HepG2 (cell line): ENCODE measurements at regions not wholly inside any gene's neighbourhood (a gene's known extent, or its start where the extent isn't known, plus 50 kb on each side); places are given as distances from the start of the nearest gene placed in this dataset.

ENCODE experiments used
- AGO2 ChIP-seq: fragments of 200-400 bp; formaldehyde crosslinking; optimal IDR thresholded peaks from 2 replicates; pipeline ENCODE3; 2017; ENCODE audit warnings: mild to moderate bottlenecking, low read depth, low read length, moderate library complexity
- ARNTL ChIP-seq: sonication (generic); formaldehyde crosslinking; IDR thresholded peaks from 2 replicates; pipeline ENCODE4 v1.4.0; 2020; ENCODE audit warnings: mild to moderate bottlenecking, missing genetic modification reagents
- EED ChIP-seq: sonication (generic); formaldehyde crosslinking; IDR thresholded peaks from 2 replicates; pipeline ENCODE4 v1.5.0; 2020; ENCODE audit warnings: mild to moderate bottlenecking, missing genetic modification reagents
- HNF1B ChIP-seq: sonication (generic); formaldehyde crosslinking; IDR thresholded peaks from 2 replicates; pipeline ENCODE4 v1.5.1; 2020; ENCODE audit warnings: mild to moderate bottlenecking, moderate library complexity, missing genetic modification reagents
- MED1 ChIP-seq: sonication (generic); formaldehyde crosslinking; IDR thresholded peaks from 2 replicates; pipeline ENCODE4 v1.4.0; 2020; ENCODE audit warnings: missing genetic modification reagents
- NFATC3 ChIP-seq: sonication (generic); formaldehyde crosslinking; IDR thresholded peaks from 2 replicates; pipeline ENCODE4 v1.5.1; 2020; ENCODE audit warnings: mild to moderate bottlenecking, missing genetic modification reagents
- NFYB ChIP-seq: sonication (generic); formaldehyde crosslinking; IDR thresholded peaks from 2 replicates; pipeline ENCODE4 v1.4.0; 2020; ENCODE audit warnings: missing genetic modification reagents
- NR2F6 ChIP-seq, 2 experiments: IDR thresholded peaks; 2 replicates each; pipeline ENCODE4 v1.6.1; 2016; ENCODE audit warnings: antibody characterized with exemption in 1 of 2, mild to moderate bottlenecking in 1 of 2
- SALL1 ChIP-seq: sonication (generic); formaldehyde crosslinking; IDR thresholded peaks from 2 replicates; pipeline ENCODE4 v1.8.0; 2022; ENCODE audit warnings: mild to moderate bottlenecking, missing genetic modification reagents
- SRSF9 ChIP-seq: fragments of 200-400 bp; formaldehyde crosslinking; IDR thresholded peaks from 2 replicates; pipeline ENCODE4 v1.6.1; 2018; ENCODE audit warnings: borderline replicate concordance, mild to moderate bottlenecking, low read depth, low read length; ENCODE audit not compliant: insufficient read depth, poor library complexity, severe bottlenecking
- TCF7 ChIP-seq: sonication (generic); IDR thresholded peaks from 2 replicates; pipeline ENCODE4 v1.6.1; 2016; ENCODE audit warnings: antibody characterized with exemption, low read depth
- XRCC5 ChIP-seq: fragments of 200-400 bp; formaldehyde crosslinking; optimal IDR thresholded peaks from 2 replicates; pipeline ENCODE3; 2017; ENCODE audit warnings: mild to moderate bottlenecking, low read length
- ZBTB20 ChIP-seq: sonication (generic); formaldehyde crosslinking; IDR thresholded peaks from 2 replicates; pipeline ENCODE4 v1.8.1; 2023; ENCODE audit warnings: missing genetic modification reagents, low read depth, mild to moderate bottlenecking, borderline replicate concordance
- ZEB1 ChIP-seq: IDR thresholded peaks from 2 replicates; pipeline ENCODE4 v1.6.1; 2012; ENCODE audit warnings: mild to moderate bottlenecking, low read depth, inconsistent platforms; ENCODE audit not compliant: insufficient replicate concordance
- ZNF251 ChIP-seq: sonication (generic); formaldehyde crosslinking; IDR thresholded peaks from 2 replicates; pipeline ENCODE4 v1.9.0; 2021; ENCODE audit warnings: mild to moderate bottlenecking, missing genetic modification reagents
- ZNF432 ChIP-seq: sonication (generic); formaldehyde crosslinking; IDR thresholded peaks from 2 replicates; pipeline ENCODE4 v1.5.0; 2020; ENCODE audit warnings: missing genetic modification reagents, mild to moderate bottlenecking, borderline replicate concordance
- ZNF879 ChIP-seq: sonication (generic); formaldehyde crosslinking; IDR thresholded peaks from 2 replicates; pipeline ENCODE4 v1.8.1; 2023; ENCODE audit warnings: missing genetic modification reagents
- TF ChIP-seq, protein P1 (sequence below): sonication (generic); formaldehyde crosslinking; IDR thresholded peaks from 2 replicates; pipeline ENCODE4 v1.5.0; 2020; ENCODE audit warnings: mild to moderate bottlenecking, missing genetic modification reagents, moderate library complexity
- TF ChIP-seq, protein P2 (sequence below): sonication (generic); formaldehyde crosslinking; IDR thresholded peaks from 2 replicates; pipeline ENCODE4 v1.5.0; 2020; ENCODE audit warnings: mild to moderate bottlenecking, missing genetic modification reagents
- TF ChIP-seq, protein P3 (sequence below): sonication (generic); formaldehyde crosslinking; IDR thresholded peaks from 2 replicates; pipeline ENCODE4 v1.5.0; 2020; ENCODE audit warnings: mild to moderate bottlenecking, low read depth, missing genetic modification reagents, borderline replicate concordance

- TF ChIP-seq HNF1B (CRISPR knock-in tag): no peak
- TF ChIP-seq, protein P1, sequence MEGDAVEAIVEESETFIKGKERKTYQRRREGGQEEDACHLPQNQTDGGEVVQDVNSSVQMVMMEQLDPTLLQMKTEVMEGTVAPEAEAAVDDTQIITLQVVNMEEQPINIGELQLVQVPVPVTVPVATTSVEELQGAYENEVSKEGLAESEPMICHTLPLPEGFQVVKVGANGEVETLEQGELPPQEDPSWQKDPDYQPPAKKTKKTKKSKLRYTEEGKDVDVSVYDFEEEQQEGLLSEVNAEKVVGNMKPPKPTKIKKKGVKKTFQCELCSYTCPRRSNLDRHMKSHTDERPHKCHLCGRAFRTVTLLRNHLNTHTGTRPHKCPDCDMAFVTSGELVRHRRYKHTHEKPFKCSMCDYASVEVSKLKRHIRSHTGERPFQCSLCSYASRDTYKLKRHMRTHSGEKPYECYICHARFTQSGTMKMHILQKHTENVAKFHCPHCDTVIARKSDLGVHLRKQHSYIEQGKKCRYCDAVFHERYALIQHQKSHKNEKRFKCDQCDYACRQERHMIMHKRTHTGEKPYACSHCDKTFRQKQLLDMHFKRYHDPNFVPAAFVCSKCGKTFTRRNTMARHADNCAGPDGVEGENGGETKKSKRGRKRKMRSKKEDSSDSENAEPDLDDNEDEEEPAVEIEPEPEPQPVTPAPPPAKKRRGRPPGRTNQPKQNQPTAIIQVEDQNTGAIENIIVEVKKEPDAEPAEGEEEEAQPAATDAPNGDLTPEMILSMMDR (CRISPR knock-in tag): no peak
- no peak for TF ChIP-seq NR2F6 (IDR thresholded peaks at IDR 0.05)
- 0 out of 2 replicates have a peak, but pooled peaks have one; percentile 31 for TF ChIP-seq NR2F6 (CRISPR knock-in tag; IDR thresholded peaks at IDR 0.05)
- peak; percentile 42; the same call in 1 of the 2 replicates for TF ChIP-seq MED1 (CRISPR knock-in tag)
- TF ChIP-seq, protein P2, sequence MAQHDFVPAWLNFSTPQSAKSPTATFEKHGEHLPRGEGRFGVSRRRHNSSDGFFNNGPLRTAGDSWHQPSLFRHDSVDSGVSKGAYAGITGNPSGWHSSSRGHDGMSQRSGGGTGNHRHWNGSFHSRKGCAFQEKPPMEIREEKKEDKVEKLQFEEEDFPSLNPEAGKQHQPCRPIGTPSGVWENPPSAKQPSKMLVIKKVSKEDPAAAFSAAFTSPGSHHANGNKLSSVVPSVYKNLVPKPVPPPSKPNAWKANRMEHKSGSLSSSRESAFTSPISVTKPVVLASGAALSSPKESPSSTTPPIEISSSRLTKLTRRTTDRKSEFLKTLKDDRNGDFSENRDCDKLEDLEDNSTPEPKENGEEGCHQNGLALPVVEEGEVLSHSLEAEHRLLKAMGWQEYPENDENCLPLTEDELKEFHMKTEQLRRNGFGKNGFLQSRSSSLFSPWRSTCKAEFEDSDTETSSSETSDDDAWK (CRISPR knock-in tag): no peak
- no peak for TF ChIP-seq NFATC3
- TF ChIP-seq TCF7: peak; percentile 37; the same call in 1 of the 2 replicates
- no peak for TF ChIP-seq ZBTB20 (CRISPR knock-in tag)
- TF ChIP-seq ZEB1: no peak
- no peak for TF ChIP-seq ARNTL
- TF ChIP-seq, protein P3, sequence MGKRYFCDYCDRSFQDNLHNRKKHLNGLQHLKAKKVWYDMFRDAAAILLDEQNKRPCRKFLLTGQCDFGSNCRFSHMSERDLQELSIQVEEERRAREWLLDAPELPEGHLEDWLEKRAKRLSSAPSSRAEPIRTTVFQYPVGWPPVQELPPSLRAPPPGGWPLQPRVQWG (CRISPR knock-in tag): no peak
- no peak for TF ChIP-seq ZNF251 (CRISPR knock-in tag)
- TF ChIP-seq SRSF9: no peak
- no peak for TF ChIP-seq AGO2
- TF ChIP-seq ZNF879 (CRISPR knock-in tag): no peak
- peak; percentile 40; the same call in 1 of the 2 replicates for TF ChIP-seq SALL1 (CRISPR knock-in tag)
- no peak for TF ChIP-seq ZNF432 (CRISPR knock-in tag)
- TF ChIP-seq XRCC5: no peak
- TF ChIP-seq EED (CRISPR knock-in tag): no peak
- no peak for TF ChIP-seq NFYB (CRISPR knock-in tag)
These were observed 318.3 kb downstream of the FOXO1 start (continued) for GRCh38 chr13:40348096-40348679.
